Kidney (tissue), 13 donors: ENCODE measurements at regions not wholly inside any gene's neighbourhood (a gene's known extent, or its start where the extent isn't known, plus 50 kb on each side); places are given as distances from the start of the nearest gene placed in this dataset.

Experiments used
- DNase-seq, 5 donors: peaks; one replicate each; pipeline ENCODE4 v3.0.0-alpha.2; 2013 to 2020
- FAIRE-seq: peaks from 2 replicates; lab custom pipeline; 2012; peaks lifted over from hg19 to GRCh38; lab: Jason Lieb, UNC
- H3K27ac ChIP-seq, 2 donors: one replicate each; pipeline ENCODE4 v1.7.0; 2013; ENCODE audit warnings: low read depth in 2 of 2, low read length in 2 of 2, inconsistent platforms in 1 of 2
- H3K27me3 ChIP-seq: one replicate; pipeline ENCODE4 v1.7.1; 2013; ENCODE audit warnings: low read length, inconsistent platforms; ENCODE audit not compliant: control insufficient read depth, insufficient read depth
- H3K36me3 ChIP-seq, 3 donors: one replicate each; pipeline versions ENCODE4 v1.7.0 to v1.7.1; 2013; ENCODE audit warnings: low read length in 3 of 3, control low read depth in 1 of 3, inconsistent platforms in 1 of 3; ENCODE audit not compliant: insufficient read depth in 3 of 3, control insufficient read depth in 2 of 3
- H3K4me1 ChIP-seq, 3 donors: one replicate each; pipeline versions ENCODE4 v1.7.0 to v1.7.1; 2013; ENCODE audit warnings: low read length in 3 of 3, inconsistent platforms in 1 of 3, low read depth in 1 of 3; ENCODE audit not compliant: control insufficient read depth in 2 of 3, insufficient read depth in 2 of 3
- H3K4me3 ChIP-seq, 3 donors: one replicate each; pipeline versions ENCODE4 v1.7.0 to v1.8.1; 2013; ENCODE audit warnings: low read length in 3 of 3, control low read depth in 1 of 3, inconsistent platforms in 1 of 3
- H3K9ac ChIP-seq, 3 donors: one replicate each; pipeline versions ENCODE4 v1.7.0 to v1.7.1; 2013; ENCODE audit warnings: low read length in 3 of 3, control low read depth in 1 of 3, inconsistent platforms in 1 of 3
- H3K9me3 ChIP-seq, 3 donors: one replicate each; pipeline versions ENCODE4 v1.7.0 to v1.7.1; 2013; ENCODE audit warnings: low read length in 3 of 3, control low read depth in 1 of 3, inconsistent platforms in 1 of 3; ENCODE audit not compliant: control insufficient read depth in 2 of 3, insufficient read depth in 1 of 3
- intact Hi-C: fragments of 100-400 bp; cut with DNase I; formaldehyde crosslinking; loops from one replicate; pipeline ENCODE4 v1.11.1; 2022
- TF ChIP-seq, protein P1 (sequence below): IDR thresholded peaks from 3 replicates; pipeline ENCODE4 v1.5.1; 2012; ENCODE audit warnings: mild to moderate bottlenecking, moderate library complexity, borderline replicate concordance; ENCODE audit not compliant: insufficient read depth; ENCODE audit errors: extremely low read depth
- donor health status: control.
- donor health status: control.
- donor health status: control.
- donor health status: control.
- donor health status: control.
- donor health status: DM: yes; HTN: yes; CAD: no.
- donor health status: Normal renal cell carcinoma (clear cell type).

DNA sequence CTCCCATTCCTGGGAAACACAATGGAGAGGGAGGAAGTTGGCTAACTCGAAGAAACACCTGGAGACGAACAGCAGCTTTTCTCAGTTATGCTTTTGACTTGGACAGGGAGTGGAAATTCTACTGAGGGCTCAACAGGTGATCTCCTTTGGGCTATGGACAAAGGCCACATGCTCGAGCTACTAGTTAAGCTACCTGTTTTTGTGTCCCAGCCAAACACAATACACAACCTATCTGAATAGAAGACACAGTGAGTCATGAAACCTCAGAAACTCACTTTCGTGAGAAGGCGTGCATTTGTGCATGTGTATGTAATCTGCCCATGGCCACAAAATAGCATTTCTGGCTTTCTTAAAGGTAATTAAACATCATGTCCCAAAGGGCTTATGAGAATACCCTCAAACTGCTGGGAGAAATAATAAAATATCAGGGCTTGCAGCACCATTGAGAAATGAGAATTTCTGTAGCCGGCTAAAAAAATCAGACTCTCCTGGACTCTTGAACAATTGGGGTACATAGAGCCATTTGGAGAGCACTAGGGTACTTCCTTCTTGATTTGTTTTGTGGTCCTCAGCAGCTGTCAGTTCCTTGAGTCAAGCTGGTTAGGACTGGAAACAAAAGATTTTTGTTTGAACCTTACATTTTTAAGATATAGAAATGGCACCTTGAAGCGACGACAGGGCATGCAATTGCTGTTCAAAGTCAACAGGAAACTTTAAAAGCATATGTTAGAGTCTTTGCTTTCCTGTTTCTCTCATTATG lies 85.5 kb upstream of the PTHLH start:
- Histone ChIP-seq H3K9ac (no peak overlapping the region), H3K4me1 (no peaks in the 10 kb centered on the region), H3K36me3 (no peaks in the 10 kb centered on the region), H3K4me3 (no peak overlapping the region), H3K27ac (no peak overlapping the region), H3K27me3 (no peaks in the 10 kb centered on the region), H3K9me3 (no peaks in the 10 kb centered on the region)
- no peak for DNase-seq
- TF ChIP-seq, protein P1, sequence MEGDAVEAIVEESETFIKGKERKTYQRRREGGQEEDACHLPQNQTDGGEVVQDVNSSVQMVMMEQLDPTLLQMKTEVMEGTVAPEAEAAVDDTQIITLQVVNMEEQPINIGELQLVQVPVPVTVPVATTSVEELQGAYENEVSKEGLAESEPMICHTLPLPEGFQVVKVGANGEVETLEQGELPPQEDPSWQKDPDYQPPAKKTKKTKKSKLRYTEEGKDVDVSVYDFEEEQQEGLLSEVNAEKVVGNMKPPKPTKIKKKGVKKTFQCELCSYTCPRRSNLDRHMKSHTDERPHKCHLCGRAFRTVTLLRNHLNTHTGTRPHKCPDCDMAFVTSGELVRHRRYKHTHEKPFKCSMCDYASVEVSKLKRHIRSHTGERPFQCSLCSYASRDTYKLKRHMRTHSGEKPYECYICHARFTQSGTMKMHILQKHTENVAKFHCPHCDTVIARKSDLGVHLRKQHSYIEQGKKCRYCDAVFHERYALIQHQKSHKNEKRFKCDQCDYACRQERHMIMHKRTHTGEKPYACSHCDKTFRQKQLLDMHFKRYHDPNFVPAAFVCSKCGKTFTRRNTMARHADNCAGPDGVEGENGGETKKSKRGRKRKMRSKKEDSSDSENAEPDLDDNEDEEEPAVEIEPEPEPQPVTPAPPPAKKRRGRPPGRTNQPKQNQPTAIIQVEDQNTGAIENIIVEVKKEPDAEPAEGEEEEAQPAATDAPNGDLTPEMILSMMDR: no peak
- intact Hi-C loops: no loop called here
- no peak for FAIRE-seq

- Histone ChIP-seq H3K9ac (no peak overlapping the region), H3K9me3 (no peaks in the 10 kb centered on the region), H3K4me1 (no peaks in the 10 kb centered on the region), H3K27ac (no peak overlapping the region), H3K27me3 (no peaks in the 10 kb centered on the region), H3K4me3 (no peak overlapping the region), H3K36me3 (no peaks in the 10 kb centered on the region)
- DNase-seq (no peak), FAIRE-seq (no peak)
- TF ChIP-seq, protein P1: no peak
- intact Hi-C loops: no loop called here
Observed at GRCh38 chr12:28059220-28059619, 86.7 kb upstream of the PTHLH start.

DNA sequence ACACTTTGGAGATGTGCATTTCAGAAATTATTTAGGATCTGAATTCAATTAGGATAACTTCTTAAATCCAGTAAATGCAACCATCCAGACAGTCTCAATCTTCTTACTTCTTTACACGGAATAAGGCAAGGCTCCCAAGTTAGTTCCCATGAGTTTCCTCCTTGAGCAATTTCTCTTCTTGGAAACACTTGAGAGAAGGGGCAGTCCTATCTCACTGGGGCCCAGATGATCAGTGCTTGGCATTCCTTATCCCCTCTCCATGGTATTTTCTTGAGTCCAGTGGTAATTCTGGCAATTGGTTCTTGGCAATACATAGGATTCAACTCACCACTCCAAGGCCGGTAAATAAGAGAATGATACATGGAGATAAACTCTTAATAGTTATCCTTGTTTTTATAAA lies 87.1 kb upstream of the PTHLH start:
- Histone ChIP-seq H3K4me3 (no peak overlapping the region), H3K4me1 (no peaks in the 10 kb centered on the region), H3K27me3 (no peaks in the 10 kb centered on the region), H3K27ac (no peak overlapping the region), H3K9me3 (no peaks in the 10 kb centered on the region), H3K36me3 (no peaks in the 10 kb centered on the region), H3K9ac (no peak overlapping the region)
- DNase-seq (no peak), FAIRE-seq (no peak)
- TF ChIP-seq, protein P1: no peak
- intact Hi-C loops: no loop called here
